C4-2B (cell line): ENCODE measurements at regions not wholly inside any gene's neighbourhood (a gene's known extent, or its start where the extent isn't known, plus 50 kb on each side); places are given as distances from the start of the nearest gene placed in this dataset.

Experiments used
- CTCF ChIP-seq: fragments of 450-650 bp; conservative IDR thresholded peaks from 2 replicates; pipeline ENCODE4 v1.5.1; 2017; ENCODE audit warnings: mild to moderate bottlenecking
- ZFX ChIP-seq: fragments of 450-650 bp; IDR thresholded peaks from 2 replicates; pipeline ENCODE4 v1.6.1; 2017

GRCh38 chr20:11063444-11063843 is 389.6 kb upstream of the JAG1 start:
- TF ChIP-seq CTCF (no peak), ZFX (no peak)
